ENCODE measurements at regions not wholly inside any gene's neighbourhood (a gene's known extent, or its start where the extent isn't known, plus 50 kb on each side); places are given as distances from the start of the nearest gene placed in this dataset.

- no peaks in the 10 kb centered on the region for H3K36me3 ChIP-seq (ENCODE audit: control insufficient read depth in 2 of 2, insufficient read depth in 2 of 2, low read length in 1 of 2)
- no peaks in the 10 kb centered on the region for H3K4me1 ChIP-seq (ENCODE audit: control insufficient read depth in 2 of 2, insufficient read depth in 2 of 2, low read length in 1 of 2)
- H3K9me3 ChIP-seq (ENCODE audit: control insufficient read depth in 2 of 2, insufficient read depth in 1 of 2, low read depth in 1 of 2, low read length in 1 of 2) = no peaks in the 10 kb centered on the region
- H3K27ac ChIP-seq (ENCODE audit: low read depth in 2 of 2, low read length in 1 of 2) = no peak overlapping the region
- H3K27me3 ChIP-seq (ENCODE audit: control insufficient read depth in 1 of 2, insufficient read depth in 2 of 2, low read length in 2 of 2) = no peaks in the 10 kb centered on the region
- 55 to 64% methylated on average over 2 of the region's 2 CpGs for WGBS, 2 donors
- no peak overlapping the region for H3K4me3 ChIP-seq (ENCODE audit: low read depth in 1 of 2, low read length in 2 of 2)
Measured at GRCh38 chr2:107412981-107413380, 413.7 kb upstream of the RGPD4 start.

DNA sequence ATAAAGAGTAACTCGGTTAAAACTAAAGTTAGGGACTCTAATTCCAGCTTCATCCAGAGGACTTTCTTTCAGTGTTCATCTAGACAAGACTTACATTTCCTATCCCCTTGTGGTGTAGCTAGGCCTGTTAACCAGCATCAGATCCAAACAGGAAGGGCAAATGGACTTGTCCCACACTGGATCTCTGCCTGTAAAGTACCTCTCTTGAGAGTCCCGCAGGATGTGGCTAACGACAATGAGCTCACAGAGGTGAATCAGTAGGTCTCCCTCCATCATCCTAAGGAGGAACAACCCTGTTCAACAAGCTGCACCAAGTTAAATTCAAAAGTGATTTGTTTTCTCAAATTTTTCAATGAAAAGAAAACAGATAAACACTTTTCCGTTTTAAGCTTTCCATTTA is 412.3 kb upstream of the RGPD4 start:
- WGBS, 2 donors = 80 to 85% methylated on average over 4 of the region's 4 CpGs
- Histone ChIP-seq H3K27me3 (ENCODE audit: control insufficient read depth in 1 of 2, insufficient read depth in 2 of 2, low read length in 2 of 2) (no peaks in the 10 kb centered on the region), H3K4me1 (ENCODE audit: control insufficient read depth in 2 of 2, insufficient read depth in 2 of 2, low read length in 1 of 2) (no peaks in the 10 kb centered on the region), H3K27ac (ENCODE audit: low read depth in 2 of 2, low read length in 1 of 2) (no peak overlapping the region), H3K36me3 (ENCODE audit: control insufficient read depth in 2 of 2, insufficient read depth in 2 of 2, low read length in 1 of 2) (no peaks in the 10 kb centered on the region), H3K9me3 (ENCODE audit: control insufficient read depth in 2 of 2, insufficient read depth in 1 of 2, low read depth in 1 of 2, low read length in 1 of 2) (no peaks in the 10 kb centered on the region), H3K4me3 (ENCODE audit: low read depth in 1 of 2, low read length in 2 of 2) (no peak overlapping the region)

- Histone ChIP-seq H3K4me3 (ENCODE audit: low read depth in 1 of 2, low read length in 2 of 2) (no peak overlapping the region), H3K9me3 (ENCODE audit: control insufficient read depth in 2 of 2, insufficient read depth in 1 of 2, low read depth in 1 of 2, low read length in 1 of 2) (no peaks in the 10 kb centered on the region), H3K27me3 (ENCODE audit: control insufficient read depth in 1 of 2, insufficient read depth in 2 of 2, low read length in 2 of 2) (no peaks in the 10 kb centered on the region), H3K4me1 (ENCODE audit: control insufficient read depth in 2 of 2, insufficient read depth in 2 of 2, low read length in 1 of 2) (no peaks in the 10 kb centered on the region), H3K36me3 (ENCODE audit: control insufficient read depth in 2 of 2, insufficient read depth in 2 of 2, low read length in 1 of 2) (no peaks in the 10 kb centered on the region), H3K27ac (ENCODE audit: low read depth in 2 of 2, low read length in 1 of 2) (no peak overlapping the region)
- whole genome bisulfite sequencing, 2 donors = 14 to 17% methylated on average over 3 of the region's 3 CpGs
Measured at GRCh38 chr2:107418708-107419107, 408.0 kb upstream of the RGPD4 start.

DNA sequence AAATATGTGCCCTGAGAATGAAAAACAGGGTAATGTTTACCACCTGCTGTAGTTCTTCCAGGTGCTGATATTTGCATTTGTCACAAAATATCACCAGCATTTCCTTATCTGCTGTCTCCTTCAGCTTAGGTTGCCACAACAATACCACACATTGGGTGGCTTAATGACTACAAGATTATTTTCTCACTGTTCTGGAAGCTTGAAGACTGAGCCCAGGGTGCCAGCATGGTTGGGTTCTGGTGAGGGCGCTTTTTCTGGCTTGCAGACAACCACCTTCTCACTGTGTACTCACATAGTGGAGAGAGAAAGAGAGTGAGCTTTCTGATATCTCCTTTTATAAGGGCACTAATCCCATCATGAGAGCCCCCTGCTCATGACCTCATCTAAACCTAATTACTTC is 407.5 kb upstream of the RGPD4 start:
- 70 to 87% methylated on average over 1 of the region's 1 CpG for WGBS, 2 donors
- Histone ChIP-seq H3K27me3 (ENCODE audit: control insufficient read depth in 1 of 2, insufficient read depth in 2 of 2, low read length in 2 of 2) (no peaks in the 10 kb centered on the region), H3K4me3 (ENCODE audit: low read depth in 1 of 2, low read length in 2 of 2) (no peak overlapping the region), H3K9me3 (ENCODE audit: control insufficient read depth in 2 of 2, insufficient read depth in 1 of 2, low read depth in 1 of 2, low read length in 1 of 2) (no peaks in the 10 kb centered on the region), H3K36me3 (ENCODE audit: control insufficient read depth in 2 of 2, insufficient read depth in 2 of 2, low read length in 1 of 2) (no peaks in the 10 kb centered on the region), H3K27ac (ENCODE audit: low read depth in 2 of 2, low read length in 1 of 2) (no peak overlapping the region), H3K4me1 (ENCODE audit: control insufficient read depth in 2 of 2, insufficient read depth in 2 of 2, low read length in 1 of 2) (no peaks in the 10 kb centered on the region)

DNA sequence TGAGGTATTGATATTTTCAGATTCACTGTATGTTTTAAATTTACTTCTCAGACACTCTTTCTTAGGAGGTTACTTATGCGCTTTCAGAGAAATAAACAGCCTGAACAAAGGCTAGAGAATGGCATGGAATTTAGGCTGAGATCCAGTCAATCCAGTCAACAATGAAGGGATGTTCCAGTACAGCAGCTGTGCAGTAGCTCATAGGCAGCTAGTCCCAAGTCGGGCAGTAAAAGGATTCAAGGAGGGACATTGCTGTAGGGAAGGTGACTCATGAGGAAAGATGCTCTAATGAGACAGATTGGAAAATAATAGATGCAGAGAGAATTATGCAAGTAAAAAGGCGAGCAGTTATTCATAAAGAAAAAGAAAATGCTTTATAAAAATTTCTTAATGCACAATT is 397.9 kb upstream of the RGPD4 start:
- no peaks in the 10 kb centered on the region for H3K9me3 ChIP-seq (ENCODE audit: control insufficient read depth in 2 of 2, insufficient read depth in 1 of 2, low read depth in 1 of 2, low read length in 1 of 2)
- no peaks in the 10 kb centered on the region for H3K4me1 ChIP-seq (ENCODE audit: control insufficient read depth in 2 of 2, insufficient read depth in 2 of 2, low read length in 1 of 2)
- H3K27me3 ChIP-seq (ENCODE audit: control insufficient read depth in 1 of 2, insufficient read depth in 2 of 2, low read length in 2 of 2) = no peaks in the 10 kb centered on the region
- H3K36me3 ChIP-seq (ENCODE audit: control insufficient read depth in 2 of 2, insufficient read depth in 2 of 2, low read length in 1 of 2) = no peaks in the 10 kb centered on the region
- no peak overlapping the region for H3K4me3 ChIP-seq (ENCODE audit: low read depth in 1 of 2, low read length in 2 of 2)
- WGBS, 2 donors = 63 to 75% methylated on average over 3 of the region's 3 CpGs
- no peak overlapping the region for H3K27ac ChIP-seq (ENCODE audit: low read depth in 2 of 2, low read length in 1 of 2)

DNA sequence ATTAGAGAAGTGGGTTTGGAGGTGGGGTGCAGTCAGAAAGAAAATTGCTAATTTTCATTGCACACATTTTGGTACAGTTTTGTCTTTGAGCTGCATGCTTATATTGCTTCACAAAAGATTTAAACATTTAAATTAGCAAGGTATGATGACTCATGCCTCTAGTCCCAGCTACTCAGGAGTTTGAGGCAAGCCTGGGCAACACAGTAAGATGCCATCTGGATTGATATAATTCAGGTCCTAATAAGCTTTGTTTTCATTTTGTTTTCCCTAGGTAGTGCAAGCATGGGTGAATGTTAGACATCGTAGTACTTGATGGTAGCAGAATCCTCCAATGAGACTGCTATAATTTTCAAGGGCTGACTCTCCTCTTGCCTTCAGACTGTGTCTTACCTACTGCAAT is 396.7 kb upstream of the RGPD4 start:
- H3K27me3 ChIP-seq (ENCODE audit: control insufficient read depth in 1 of 2, insufficient read depth in 2 of 2, low read length in 2 of 2) = no peaks in the 10 kb centered on the region
- no peaks in the 10 kb centered on the region for H3K4me1 ChIP-seq (ENCODE audit: control insufficient read depth in 2 of 2, insufficient read depth in 2 of 2, low read length in 1 of 2)
- WGBS, 2 donors = 64 to 80% methylated on average over 1 of the region's 1 CpG
- no peaks in the 10 kb centered on the region for H3K36me3 ChIP-seq (ENCODE audit: control insufficient read depth in 2 of 2, insufficient read depth in 2 of 2, low read length in 1 of 2)
- no peaks in the 10 kb centered on the region for H3K9me3 ChIP-seq (ENCODE audit: control insufficient read depth in 2 of 2, insufficient read depth in 1 of 2, low read depth in 1 of 2, low read length in 1 of 2)
- H3K4me3 ChIP-seq (ENCODE audit: low read depth in 1 of 2, low read length in 2 of 2) = no peak overlapping the region
- no peak overlapping the region for H3K27ac ChIP-seq (ENCODE audit: low read depth in 2 of 2, low read length in 1 of 2)

DNA sequence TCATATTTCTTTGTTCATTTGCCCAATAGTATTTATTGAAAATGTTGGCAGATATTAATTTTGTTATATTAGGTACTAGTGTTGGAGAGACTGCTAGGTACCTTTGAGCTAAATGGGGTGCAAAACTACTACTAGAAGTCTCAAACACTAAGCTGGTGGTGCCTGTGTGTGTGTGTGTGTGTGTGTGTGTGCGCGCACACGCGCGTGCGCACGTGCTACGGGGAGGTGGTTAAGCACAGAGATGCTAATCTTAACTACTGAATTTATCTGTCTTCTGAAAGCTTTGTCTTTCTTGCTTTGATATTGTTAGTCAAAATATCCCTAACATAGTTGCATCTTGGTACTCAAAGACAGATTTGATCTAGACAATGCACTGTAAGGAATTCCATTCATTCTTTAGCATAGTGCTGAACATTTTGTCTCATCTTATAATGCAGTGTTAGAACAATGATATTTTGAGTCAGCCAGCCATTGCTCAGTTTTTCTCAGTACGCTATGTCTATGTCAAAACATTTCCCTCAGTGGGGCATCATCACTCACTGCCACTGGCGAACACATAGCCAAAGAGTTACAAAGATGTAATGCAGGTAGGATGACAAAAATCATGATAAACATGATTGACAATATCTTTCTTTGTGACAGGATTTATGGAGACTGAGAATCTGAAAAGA is 396.0 kb upstream of the RGPD4 start:
- H3K27me3 ChIP-seq (ENCODE audit: control insufficient read depth in 1 of 2, insufficient read depth in 2 of 2, low read length in 2 of 2) = no peaks in the 10 kb centered on the region
- WGBS, 2 donors = 77 to 84% methylated on average over 10 of the region's 10 CpGs

DNA sequence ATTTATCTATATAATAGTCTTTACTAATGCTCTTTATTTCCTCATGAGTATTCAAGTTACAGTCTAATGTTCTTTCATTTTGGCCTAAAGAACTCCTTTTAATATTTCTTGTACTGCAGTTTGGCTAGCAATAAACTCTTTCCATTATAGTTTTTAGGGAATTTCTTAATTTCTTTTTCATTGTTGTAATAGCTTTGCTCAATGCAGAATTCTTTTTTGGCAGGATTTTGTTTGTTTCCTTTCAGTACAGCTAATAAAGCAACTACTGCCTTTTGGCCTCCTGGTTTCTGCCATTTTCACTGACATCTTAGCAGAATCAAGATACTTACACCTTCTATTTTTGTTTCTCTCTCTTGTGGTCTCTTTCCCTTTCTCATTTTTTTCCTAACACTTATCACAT is 390.4 kb upstream of the RGPD4 start:
- no peaks in the 10 kb centered on the region for H3K4me1 ChIP-seq (ENCODE audit: control insufficient read depth in 2 of 2, insufficient read depth in 2 of 2, low read length in 1 of 2)
- no peaks in the 10 kb centered on the region for H3K27me3 ChIP-seq (ENCODE audit: control insufficient read depth in 1 of 2, insufficient read depth in 2 of 2, low read length in 2 of 2)
- peaks cover 0 to 3% of the 10 kb centered on the region in 2 donors for H3K9me3 ChIP-seq (ENCODE audit: control insufficient read depth in 2 of 2, insufficient read depth in 1 of 2, low read depth in 1 of 2, low read length in 1 of 2)
- H3K27ac ChIP-seq (ENCODE audit: low read depth in 2 of 2, low read length in 1 of 2) = no peak overlapping the region
- no peak overlapping the region for H3K4me3 ChIP-seq (ENCODE audit: low read depth in 1 of 2, low read length in 2 of 2)
- H3K36me3 ChIP-seq (ENCODE audit: control insufficient read depth in 2 of 2, insufficient read depth in 2 of 2, low read length in 1 of 2) = no peaks in the 10 kb centered on the region

More for the DNA sequence above, 396.0 kb upstream of the RGPD4 start:
- no peak overlapping the region for H3K27ac ChIP-seq (ENCODE audit: low read depth in 2 of 2, low read length in 1 of 2)
- no peaks in the 10 kb centered on the region for H3K4me1 ChIP-seq (ENCODE audit: control insufficient read depth in 2 of 2, insufficient read depth in 2 of 2, low read length in 1 of 2)
- H3K4me3 ChIP-seq (ENCODE audit: low read depth in 1 of 2, low read length in 2 of 2) = no peak overlapping the region
- H3K36me3 ChIP-seq (ENCODE audit: control insufficient read depth in 2 of 2, insufficient read depth in 2 of 2, low read length in 1 of 2) = no peaks in the 10 kb centered on the region
- H3K9me3 ChIP-seq (ENCODE audit: control insufficient read depth in 2 of 2, insufficient read depth in 1 of 2, low read depth in 1 of 2, low read length in 1 of 2) = no peaks in the 10 kb centered on the region

- no peaks in the 10 kb centered on the region for H3K36me3 ChIP-seq (ENCODE audit: control insufficient read depth in 2 of 2, insufficient read depth in 2 of 2, low read length in 1 of 2)
- no peaks in the 10 kb centered on the region for H3K4me1 ChIP-seq (ENCODE audit: control insufficient read depth in 2 of 2, insufficient read depth in 2 of 2, low read length in 1 of 2)
- H3K9me3 ChIP-seq (ENCODE audit: control insufficient read depth in 2 of 2, insufficient read depth in 1 of 2, low read depth in 1 of 2, low read length in 1 of 2) = peaks cover 0 to 3% of the 10 kb centered on the region in 2 donors
- no peak overlapping the region for H3K4me3 ChIP-seq (ENCODE audit: low read depth in 1 of 2, low read length in 2 of 2)
- H3K27ac ChIP-seq (ENCODE audit: low read depth in 2 of 2, low read length in 1 of 2) = no peak overlapping the region
- H3K27me3 ChIP-seq (ENCODE audit: control insufficient read depth in 1 of 2, insufficient read depth in 2 of 2, low read length in 2 of 2) = no peaks in the 10 kb centered on the region
Measured at GRCh38 chr2:107437265-107437664, 389.4 kb upstream of the RGPD4 start.

GRCh38 chr2:107437807-107438206 is 388.9 kb upstream of the RGPD4 start:
- H3K36me3 ChIP-seq (ENCODE audit: control insufficient read depth in 2 of 2, insufficient read depth in 2 of 2, low read length in 1 of 2) = no peaks in the 10 kb centered on the region
- no peak overlapping the region for H3K4me3 ChIP-seq (ENCODE audit: low read depth in 1 of 2, low read length in 2 of 2)
- H3K4me1 ChIP-seq (ENCODE audit: control insufficient read depth in 2 of 2, insufficient read depth in 2 of 2, low read length in 1 of 2) = no peaks in the 10 kb centered on the region
- 64 to 82% methylated on average over 2 of the region's 2 CpGs for WGBS, 2 donors
- H3K27ac ChIP-seq (ENCODE audit: low read depth in 2 of 2, low read length in 1 of 2) = no peak overlapping the region
- H3K9me3 ChIP-seq (ENCODE audit: control insufficient read depth in 2 of 2, insufficient read depth in 1 of 2, low read depth in 1 of 2, low read length in 1 of 2) = peaks cover 0 to 3% of the 10 kb centered on the region in 2 donors
- H3K27me3 ChIP-seq (ENCODE audit: control insufficient read depth in 1 of 2, insufficient read depth in 2 of 2, low read length in 2 of 2) = no peaks in the 10 kb centered on the region
